Gastrocnemius medialis (tissue), 4 donors: ENCODE measurements at regions not wholly inside any gene's neighbourhood (a gene's known extent, or its start where the extent isn't known, plus 50 kb on each side); places are given as distances from the start of the nearest gene placed in this dataset.

ENCODE experiments used
- ATAC-seq, 2 donors: fragments of 150-250 bp; one replicate each; pipeline ENCODE4 v1.9.1; 2016
- DNase-seq, 2 donors: peaks; one replicate each; pipeline ENCODE4 v3.0.0-alpha.2; 2019
- H3K27ac ChIP-seq, 4 donors: fragments of 200-600 bp; sonication (generic); 1 replicate in 1 of 4; 2 replicates in 3 of 4; pipeline ENCODE4 v1.5.1; 2016 to 2018; ENCODE audit warnings: mild to moderate bottlenecking in 2 of 4, moderate library complexity in 1 of 4
- H3K27me3 ChIP-seq, 3 donors: fragments of 200-600 bp; sonication (generic) in 2 of 3; 1 replicate in 1 of 3; 2 replicates in 2 of 3; pipeline versions ENCODE4 v1.5.1 to v1.6.0; 2016 to 2019; ENCODE audit warnings: mild to moderate bottlenecking in 1 of 3, moderate library complexity in 1 of 3
- H3K36me3 ChIP-seq, 2 donors: fragments of 200-600 bp; sonication (generic) in 1 of 2; one replicate each; pipeline ENCODE4 v1.5.1; 2017 to 2018
- H3K4me1 ChIP-seq, 2 donors: fragments of 200-600 bp; sonication (generic) in 1 of 2; one replicate each; pipeline ENCODE4 v1.5.1; 2016 to 2017; ENCODE audit warnings: mild to moderate bottlenecking in 2 of 2
- H3K4me3 ChIP-seq, 4 donors: fragments of 200-600 bp; sonication (generic) in 3 of 4; 1 replicate in 1 of 4; 2 replicates in 3 of 4; pipeline ENCODE4 v1.5.1; 2016 to 2019; ENCODE audit warnings: mild to moderate bottlenecking in 2 of 4
- H3K9me3 ChIP-seq, 3 donors: fragments of 200-600 bp; sonication (generic) in 2 of 3; 1 replicate in 1 of 3; 2 replicates in 2 of 3; pipeline ENCODE4 v1.5.1; 2016 to 2019
- CTCF ChIP-seq, 5 experiments: fragments of 450-650 bp in 3 of 5; fragments of 200-600 bp in 2 of 5; sonication (generic) in 2 of 5; IDR thresholded peaks in 4 of 5; conservative IDR thresholded peaks in 1 of 5; 1 replicate in 4 of 5; 2 replicates in 1 of 5; pipeline ENCODE4 v1.5.1; 2016 to 2019; ENCODE audit warnings: antibody characterized with exemption in 5 of 5, mild to moderate bottlenecking in 3 of 5, moderate library complexity in 3 of 5
- POLR2A ChIP-seq, 2 donors: fragments of 450-650 bp; IDR thresholded peaks; one replicate each; pipeline ENCODE4 v1.6.1; 2017; ENCODE audit warnings: antibody characterized with exemption in 2 of 2, mild to moderate bottlenecking in 2 of 2, moderate library complexity in 2 of 2
- in situ Hi-C, 4 donors: fragments of 200-750 bp; cut with MboI; loops; one replicate each; pipeline versions ENCODE4 v1.15.0 to v1.8.0; 2017; ENCODE audit warnings: low sequenced_read_pairs in 4 of 4
- intact Hi-C: fragments of 100-400 bp; cut with DNase I; formaldehyde crosslinking; loops from one replicate; pipeline ENCODE4 v1.15.1; 2023; ENCODE audit warnings: low total_unique reads

GRCh38 chr4:104393655-104394324, 100.9 kb downstream of the CXXC4 start:
- TF ChIP-seq POLR2A (IDR thresholded peaks at IDR 0.05): no peak
- in situ Hi-C loops (no loop called here), intact Hi-C loops (no loop called here)
- Histone ChIP-seq H3K36me3 (no peaks in the 10 kb centered on the region), H3K4me1 (peaks cover 4 to 5% of the 10 kb centered on the region in 2 donors), H3K9me3 (no peaks in the 10 kb centered on the region), H3K27ac (no peak overlapping the region), H3K27me3 (no peaks in the 10 kb centered on the region), H3K4me3 (no peak overlapping the region)
- no peak for DNase-seq
- ATAC-seq: no peak

GRCh38 chr4:104385713-104386112, 109.0 kb downstream of the CXXC4 start:
- DNase-seq (no peak), ATAC-seq (no peak)
- H3K27me3 ChIP-seq: no peaks in the 10 kb centered on the region
- no peaks in the 10 kb centered on the region for H3K36me3 ChIP-seq
- H3K9me3 ChIP-seq: no peaks in the 10 kb centered on the region
- in situ Hi-C loops (no loop called here), intact Hi-C loops (no loop called here)
- H3K4me1 ChIP-seq: no peaks in the 10 kb centered on the region
- no peak overlapping the region for H3K4me3 ChIP-seq
- H3K27ac ChIP-seq: no peak overlapping the region
- TF ChIP-seq CTCF (IDR thresholded peaks at IDR 0.05 in 4 of 5, conservative IDR thresholded peaks at IDR 0.05 in 1 of 5): no peak
- no peak for TF ChIP-seq POLR2A (IDR thresholded peaks at IDR 0.05)

GRCh38 chr4:104382961-104383360, 111.7 kb downstream of the CXXC4 start:
- no peak for ATAC-seq

GRCh38 chr4:104381729-104382128, 113.0 kb downstream of the CXXC4 start:
- DNase-seq (no peak), ATAC-seq (no peak)
- no peaks in the 10 kb centered on the region for H3K27me3 ChIP-seq
- no peak for TF ChIP-seq CTCF (IDR thresholded peaks at IDR 0.05 in 4 of 5, conservative IDR thresholded peaks at IDR 0.05 in 1 of 5)
- TF ChIP-seq POLR2A (IDR thresholded peaks at IDR 0.05): no peak
- H3K9me3 ChIP-seq: no peaks in the 10 kb centered on the region
- H3K36me3 ChIP-seq: no peaks in the 10 kb centered on the region
- no peak overlapping the region for H3K27ac ChIP-seq
- H3K4me1 ChIP-seq: no peaks in the 10 kb centered on the region
- H3K4me3 ChIP-seq: no peak overlapping the region
- intact Hi-C loops: no loop called here
- in situ Hi-C loops: no loop called here

More at GRCh38 chr4:104382961-104383360, 111.7 kb downstream of the CXXC4 start:
- H3K36me3 ChIP-seq: no peaks in the 10 kb centered on the region
- no peak overlapping the region for H3K27ac ChIP-seq
- in situ Hi-C loops (no loop called here), intact Hi-C loops (no loop called here)
- no peak overlapping the region for H3K4me3 ChIP-seq
- no peaks in the 10 kb centered on the region for H3K9me3 ChIP-seq
- no peaks in the 10 kb centered on the region for H3K4me1 ChIP-seq
- TF ChIP-seq CTCF (IDR thresholded peaks at IDR 0.05 in 4 of 5, conservative IDR thresholded peaks at IDR 0.05 in 1 of 5) (no peak), POLR2A (IDR thresholded peaks at IDR 0.05) (no peak)
- no peak for DNase-seq
- no peaks in the 10 kb centered on the region for H3K27me3 ChIP-seq

GRCh38 chr4:104365618-104366017, 129.1 kb downstream of the CXXC4 start:
- in situ Hi-C loops (no loop called here), intact Hi-C loops (no loop called here)
- H3K27ac ChIP-seq: no peak overlapping the region
- no peaks in the 10 kb centered on the region for H3K4me1 ChIP-seq
- TF ChIP-seq CTCF (IDR thresholded peaks at IDR 0.05 in 4 of 5, conservative IDR thresholded peaks at IDR 0.05 in 1 of 5) (no peak), POLR2A (IDR thresholded peaks at IDR 0.05) (no peak)
- no peaks in the 10 kb centered on the region for H3K9me3 ChIP-seq
- DNase-seq (no peak), ATAC-seq (no peak)
- no peaks in the 10 kb centered on the region for H3K27me3 ChIP-seq
- H3K4me3 ChIP-seq: no peak overlapping the region
- H3K36me3 ChIP-seq: no peaks in the 10 kb centered on the region
